ENCODE measurements at regions not wholly inside any gene's neighbourhood (a gene's known extent, or its start where the extent isn't known, plus 50 kb on each side); places are given as distances from the start of the nearest gene placed in this dataset.

- Histone ChIP-seq H3K9me3 (ENCODE audit: control extremely low read depth in 1 of 5, control insufficient read depth in 4 of 5, insufficient read depth in 2 of 5, low read depth in 1 of 5, low read length in 4 of 5) (peaks cover 0 to 8% (median 0%) of the 10 kb centered on the region in 5 experiments), H3K36me3 (ENCODE audit: control insufficient read depth in 4 of 4, insufficient read depth in 4 of 4, low read length in 3 of 4) (no peaks in the 10 kb centered on the region), H3K4me3 (ENCODE audit: control insufficient read depth in 1 of 7, extremely low read depth in 1 of 7, insufficient read depth in 4 of 7, low read depth in 2 of 7, low read length in 6 of 7) (no peak overlapping the region), H3K27ac (ENCODE audit: insufficient read depth in 1 of 2, low read depth in 1 of 2, low read length in 2 of 2, poor library complexity in 1 of 2, severe bottlenecking in 2 of 2) (no peak overlapping the region), H3K4me1 (ENCODE audit: control extremely low read depth in 1 of 4, control insufficient read depth in 4 of 4, insufficient read depth in 4 of 4, low read length in 3 of 4) (peaks cover 21 to 38% (median 31%) of the 10 kb centered on the region in 4 experiments), H3K27me3 (replicated peaks in 2 of 5; ENCODE audit: control insufficient read depth in 4 of 5, insufficient read depth in 5 of 5, low read length in 4 of 5) (no peaks in the 10 kb centered on the region)
- CTCF ChIA-PET = interaction anchor here (0.6 to 0.8 kb wide), 3 partner anchors 8 to 60 kb away, joined by 3 read pairs; no protein-coding TSS in a partner anchor
- 86% methylated on average over 1 of the region's 4 CpGs for WGBS (ENCODE audit: insufficient coverage)
- POLR2A ChIA-PET = no interaction called here
- DNase-seq = no peak
These were observed 73.9 kb downstream of the HHEX start for GRCh38 chr10:92763634-92764155.

GRCh38 chr10:92766451-92766850 lies 76.7 kb downstream of the HHEX start:
- DNase-seq = no peak
- WGBS (ENCODE audit: insufficient coverage) = 93% methylated on average over 2 of the region's 2 CpGs
- no peaks in the 10 kb centered on the region for H3K27me3 ChIP-seq (replicated peaks in 2 of 5; ENCODE audit: control insufficient read depth in 4 of 5, insufficient read depth in 5 of 5, low read length in 4 of 5)
- ChIA-PET CTCF (interaction anchor here (0.8 to 1.4 kb wide), 3 partner anchors 10 to 52 kb away, joined by 3 to 4 read pairs (median 3); no protein-coding TSS in a partner anchor), POLR2A (interaction anchor here (0.6 kb wide), 1 partner anchor 149 kb away, joined by 3 read pairs; no protein-coding TSS in a partner anchor)
- peaks cover 0 to 10% (median 2%) of the 10 kb centered on the region in 5 experiments for H3K9me3 ChIP-seq (ENCODE audit: control extremely low read depth in 1 of 5, control insufficient read depth in 4 of 5, insufficient read depth in 2 of 5, low read depth in 1 of 5, low read length in 4 of 5)
- H3K4me3 ChIP-seq (ENCODE audit: control insufficient read depth in 1 of 7, extremely low read depth in 1 of 7, insufficient read depth in 4 of 7, low read depth in 2 of 7, low read length in 6 of 7) = no peak overlapping the region
- peaks cover 7 to 12% (median 9%) of the 10 kb centered on the region in 4 experiments for H3K4me1 ChIP-seq (ENCODE audit: control extremely low read depth in 1 of 4, control insufficient read depth in 4 of 4, insufficient read depth in 4 of 4, low read length in 3 of 4)
- H3K27ac ChIP-seq (ENCODE audit: insufficient read depth in 1 of 2, low read depth in 1 of 2, low read length in 2 of 2, poor library complexity in 1 of 2, severe bottlenecking in 2 of 2) = no peak overlapping the region
- no peaks in the 10 kb centered on the region for H3K36me3 ChIP-seq (ENCODE audit: control insufficient read depth in 4 of 4, insufficient read depth in 4 of 4, low read length in 3 of 4)

- no peaks in the 10 kb centered on the region for H3K36me3 ChIP-seq (ENCODE audit: control insufficient read depth in 4 of 4, insufficient read depth in 4 of 4, low read length in 3 of 4)
- no peak for DNase-seq
- CTCF ChIA-PET = interaction anchor here (0.9 kb wide), 1 partner anchor 14 kb away, joined by 3 read pairs; no protein-coding TSS in a partner anchor
- no peak overlapping the region for H3K27ac ChIP-seq (ENCODE audit: insufficient read depth in 1 of 2, low read depth in 1 of 2, low read length in 2 of 2, poor library complexity in 1 of 2, severe bottlenecking in 2 of 2)
- no peaks in the 10 kb centered on the region for H3K27me3 ChIP-seq (replicated peaks in 2 of 5; ENCODE audit: control insufficient read depth in 4 of 5, insufficient read depth in 5 of 5, low read length in 4 of 5)
- no CpG with 5 or more reads among the region's 1 CpG for WGBS (ENCODE audit: insufficient coverage)
- POLR2A ChIA-PET = no interaction called here
- no peak overlapping the region for H3K4me3 ChIP-seq (ENCODE audit: control insufficient read depth in 1 of 7, extremely low read depth in 1 of 7, insufficient read depth in 4 of 7, low read depth in 2 of 7, low read length in 6 of 7)
- H3K9me3 ChIP-seq (ENCODE audit: control extremely low read depth in 1 of 5, control insufficient read depth in 4 of 5, insufficient read depth in 2 of 5, low read depth in 1 of 5, low read length in 4 of 5) = peaks cover 0 to 10% (median 2%) of the 10 kb centered on the region in 5 experiments
- peaks cover 0 to 3% (median 1%) of the 10 kb centered on the region in 4 experiments for H3K4me1 ChIP-seq (ENCODE audit: control extremely low read depth in 1 of 4, control insufficient read depth in 4 of 4, insufficient read depth in 4 of 4, low read length in 3 of 4)
These were observed 78.3 kb downstream of the HHEX start for GRCh38 chr10:92768104-92768503.

GRCh38 chr10:92773776-92774175 lies 74.5 kb upstream of the EXOC6 start:
- Histone ChIP-seq H3K9me3 (ENCODE audit: control extremely low read depth in 1 of 5, control insufficient read depth in 4 of 5, insufficient read depth in 2 of 5, low read depth in 1 of 5, low read length in 4 of 5) (peaks cover 0 to 2% (median 0%) of the 10 kb centered on the region in 5 experiments), H3K27me3 (replicated peaks in 2 of 5; ENCODE audit: control insufficient read depth in 4 of 5, insufficient read depth in 5 of 5, low read length in 4 of 5) (no peaks in the 10 kb centered on the region), H3K4me1 (ENCODE audit: control extremely low read depth in 1 of 4, control insufficient read depth in 4 of 4, insufficient read depth in 4 of 4, low read length in 3 of 4) (peaks cover 0 to 2% (median 0%) of the 10 kb centered on the region in 4 experiments), H3K4me3 (ENCODE audit: control insufficient read depth in 1 of 7, extremely low read depth in 1 of 7, insufficient read depth in 4 of 7, low read depth in 2 of 7, low read length in 6 of 7) (no peak overlapping the region), H3K36me3 (ENCODE audit: control insufficient read depth in 4 of 4, insufficient read depth in 4 of 4, low read length in 3 of 4) (no peaks in the 10 kb centered on the region), H3K27ac (ENCODE audit: insufficient read depth in 1 of 2, low read depth in 1 of 2, low read length in 2 of 2, poor library complexity in 1 of 2, severe bottlenecking in 2 of 2) (no peak overlapping the region)
- ChIA-PET POLR2A (no interaction called here), CTCF (interaction anchor here (1.0 to 1.5 kb wide), 3 partner anchors 15 to 23 kb away, joined by 3 to 4 read pairs (median 3); no protein-coding TSS in a partner anchor)
- DNase-seq = no peak

GRCh38 chr10:92778091-92778490 lies 70.2 kb upstream of the EXOC6 start:
- no peak overlapping the region for H3K27ac ChIP-seq (ENCODE audit: insufficient read depth in 1 of 2, low read depth in 1 of 2, low read length in 2 of 2, poor library complexity in 1 of 2, severe bottlenecking in 2 of 2)
- CTCF ChIA-PET = interaction anchor here (1.4 kb wide), 1 partner anchor 83 kb away, joined by 3 read pairs; no protein-coding TSS in a partner anchor
- no peak overlapping the region for H3K4me3 ChIP-seq (ENCODE audit: control insufficient read depth in 1 of 7, extremely low read depth in 1 of 7, insufficient read depth in 4 of 7, low read depth in 2 of 7, low read length in 6 of 7)
- DNase-seq = no peak
- POLR2A ChIA-PET = no interaction called here
- WGBS (ENCODE audit: insufficient coverage) = 100% methylated on average over 1 of the region's 1 CpG
- peaks cover 0 to 2% (median 0%) of the 10 kb centered on the region in 4 experiments for H3K4me1 ChIP-seq (ENCODE audit: control extremely low read depth in 1 of 4, control insufficient read depth in 4 of 4, insufficient read depth in 4 of 4, low read length in 3 of 4)
- no peaks in the 10 kb centered on the region for H3K27me3 ChIP-seq (replicated peaks in 2 of 5; ENCODE audit: control insufficient read depth in 4 of 5, insufficient read depth in 5 of 5, low read length in 4 of 5)
- H3K36me3 ChIP-seq (ENCODE audit: control insufficient read depth in 4 of 4, insufficient read depth in 4 of 4, low read length in 3 of 4) = no peaks in the 10 kb centered on the region
- H3K9me3 ChIP-seq (ENCODE audit: control extremely low read depth in 1 of 5, control insufficient read depth in 4 of 5, insufficient read depth in 2 of 5, low read depth in 1 of 5, low read length in 4 of 5) = no peaks in the 10 kb centered on the region

- H3K4me3 ChIP-seq (ENCODE audit: control insufficient read depth in 1 of 7, extremely low read depth in 1 of 7, insufficient read depth in 4 of 7, low read depth in 2 of 7, low read length in 6 of 7) = no peak overlapping the region
- no peaks in the 10 kb centered on the region for H3K36me3 ChIP-seq (ENCODE audit: control insufficient read depth in 4 of 4, insufficient read depth in 4 of 4, low read length in 3 of 4)
- WGBS (ENCODE audit: insufficient coverage) = 98% methylated on average over 6 of the region's 7 CpGs
- no peak overlapping the region for H3K27ac ChIP-seq (ENCODE audit: insufficient read depth in 1 of 2, low read depth in 1 of 2, low read length in 2 of 2, poor library complexity in 1 of 2, severe bottlenecking in 2 of 2)
- H3K9me3 ChIP-seq (ENCODE audit: control extremely low read depth in 1 of 5, control insufficient read depth in 4 of 5, insufficient read depth in 2 of 5, low read depth in 1 of 5, low read length in 4 of 5) = no peaks in the 10 kb centered on the region
- peaks cover 0 to 7% (median 3%) of the 10 kb centered on the region in 4 experiments for H3K4me1 ChIP-seq (ENCODE audit: control extremely low read depth in 1 of 4, control insufficient read depth in 4 of 4, insufficient read depth in 4 of 4, low read length in 3 of 4)
- ChIA-PET POLR2A (no interaction called here), CTCF (interaction anchor here (1.0 kb wide), 1 partner anchor 17 kb away, joined by 3 read pairs; no protein-coding TSS in a partner anchor)
- DNase-seq = no peak
- H3K27me3 ChIP-seq (replicated peaks in 2 of 5; ENCODE audit: control insufficient read depth in 4 of 5, insufficient read depth in 5 of 5, low read length in 4 of 5) = no peaks in the 10 kb centered on the region
These were observed 63.2 kb upstream of the EXOC6 start for GRCh38 chr10:92785118-92785517.

- ChIA-PET POLR2A (interaction anchor here (1.0 kb wide), 1 partner anchor 16 kb away, joined by 3 read pairs; no protein-coding TSS in a partner anchor), CTCF (interaction anchor here (1.1 to 1.5 kb wide), 3 partner anchors 12 to 15 kb away, joined by 3 to 5 read pairs (median 4); no protein-coding TSS in a partner anchor)
- no peaks in the 10 kb centered on the region for H3K36me3 ChIP-seq (ENCODE audit: control insufficient read depth in 4 of 4, insufficient read depth in 4 of 4, low read length in 3 of 4)
- H3K27ac ChIP-seq (ENCODE audit: insufficient read depth in 1 of 2, low read depth in 1 of 2, low read length in 2 of 2, poor library complexity in 1 of 2, severe bottlenecking in 2 of 2) = no peak overlapping the region
- no peaks in the 10 kb centered on the region for H3K27me3 ChIP-seq (replicated peaks in 2 of 5; ENCODE audit: control insufficient read depth in 4 of 5, insufficient read depth in 5 of 5, low read length in 4 of 5)
- no peaks in the 10 kb centered on the region for H3K9me3 ChIP-seq (ENCODE audit: control extremely low read depth in 1 of 5, control insufficient read depth in 4 of 5, insufficient read depth in 2 of 5, low read depth in 1 of 5, low read length in 4 of 5)
- WGBS (ENCODE audit: insufficient coverage) = 70% methylated on average over 6 of the region's 11 CpGs
- no peak overlapping the region for H3K4me3 ChIP-seq (ENCODE audit: control insufficient read depth in 1 of 7, extremely low read depth in 1 of 7, insufficient read depth in 4 of 7, low read depth in 2 of 7, low read length in 6 of 7)
- H3K4me1 ChIP-seq (ENCODE audit: control extremely low read depth in 1 of 4, control insufficient read depth in 4 of 4, insufficient read depth in 4 of 4, low read length in 3 of 4) = peaks cover 0 to 15% (median 3%) of the 10 kb centered on the region in 4 experiments
- DNase-seq = no peak
These were observed 60.7 kb upstream of the EXOC6 start for GRCh38 chr10:92787557-92788152.
